SK-N-SH treated with all-trans-retinoic acid at 6 μM for 48 hours (cell line): ENCODE measurements at regions not wholly inside any gene's neighbourhood (a gene's known extent, or its start where the extent isn't known, plus 50 kb on each side); places are given as distances from the start of the nearest gene placed in this dataset.

Experiments
- BACH2 ChIP-seq: fragments of 250-450 bp; sonication (Bioruptor Pico); IDR thresholded peaks from 2 replicates; pipeline ENCODE4 v1.9.0; 2021; ENCODE audit warnings: mild to moderate bottlenecking, borderline replicate concordance
- CSDC2 ChIP-seq: fragments of 250-450 bp; sonication (Bioruptor Pico); IDR thresholded peaks from 2 replicates; pipeline ENCODE4 v1.5.0; 2020; ENCODE audit warnings: mild to moderate bottlenecking, moderate library complexity
- ESRRG ChIP-seq: fragments of 250-450 bp; sonication (Bioruptor Pico); IDR thresholded peaks from 2 replicates; pipeline ENCODE4 v1.6.1; 2021; ENCODE audit warnings: mild to moderate bottlenecking
- PATZ1 ChIP-seq: fragments of 250-450 bp; sonication (Bioruptor Pico); IDR thresholded peaks from 2 replicates; pipeline ENCODE4 v1.8.0; 2020; ENCODE audit warnings: mild to moderate bottlenecking, moderate library complexity, borderline replicate concordance
- ZFP3 ChIP-seq: fragments of 250-450 bp; sonication (Bioruptor Pico); IDR thresholded peaks from 2 replicates; pipeline ENCODE4 v1.5.0; 2020; ENCODE audit warnings: mild to moderate bottlenecking, moderate library complexity

GRCh38 chr5:159854916-159855315, 61.4 kb upstream of the ADRA1B start:
- TF ChIP-seq PATZ1 (CRISPR knock-in tag) (no peak), ZFP3 (no peak), CSDC2 (no peak), BACH2 (CRISPR knock-in tag) (no peak), ESRRG (CRISPR knock-in tag) (no peak)
